ENCODE measurements at regions not wholly inside any gene's neighbourhood (a gene's known extent, or its start where the extent isn't known, plus 50 kb on each side); places are given as distances from the start of the nearest gene placed in this dataset.

DNA sequence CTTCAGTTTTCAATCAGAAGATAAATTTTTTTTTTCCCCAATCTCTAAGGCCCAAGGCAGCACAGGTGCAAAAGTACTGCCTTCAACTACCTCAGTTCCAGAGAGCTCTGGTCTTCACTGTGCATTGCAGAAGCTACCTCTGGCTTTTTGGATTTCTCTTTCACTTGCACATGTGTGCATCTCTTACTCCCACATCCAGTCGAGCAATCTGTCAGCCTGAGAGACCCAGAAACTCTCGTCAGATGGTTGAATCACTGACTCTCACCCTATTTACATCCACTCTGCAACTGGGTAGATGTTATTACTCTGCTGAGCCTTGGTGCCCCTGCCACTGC is 813.8 kb downstream of the NR2F2 start:
- no peak for ATAC-seq
- no peak for DNase-seq (ENCODE audit: low spot score)
- Histone ChIP-seq H3K4me3 (replicated peaks in 1 of 3; ENCODE audit: insufficient read depth in 1 of 3, low read depth in 2 of 3, low read length in 3 of 3) (no peak overlapping the region), H3K27me3 (ENCODE audit: control insufficient read depth in 1 of 2, insufficient read depth in 2 of 2, low read length in 2 of 2) (no peaks in the 10 kb centered on the region), H3K79me2 (ENCODE audit: insufficient read depth, low read length) (no peaks in the 10 kb centered on the region), H3K9me3 (ENCODE audit: low read length) (peaks cover 71% of the 10 kb centered on the region), H3K4me2 (ENCODE audit: low read depth, low read length) (no peak overlapping the region), H3K27ac (ENCODE audit: extremely low read length, insufficient read depth, low read length) (no peak overlapping the region), H3K9ac (ENCODE audit: insufficient read depth, low read depth, low read length) (no peak overlapping the region), H3K4me1 (ENCODE audit: insufficient read depth, low read length) (no peaks in the 10 kb centered on the region), H4K20me1 (ENCODE audit: insufficient read depth, low read length) (no peaks in the 10 kb centered on the region), H2AFZ (ENCODE audit: low read length) (no peak overlapping the region), H3K36me3 (replicated peaks in 1 of 2; ENCODE audit: control insufficient read depth in 1 of 2, insufficient read depth in 2 of 2, low read length in 2 of 2) (no peaks in the 10 kb centered on the region)
- no TSS peak for BruUV-seq (replicated peaks)
- in situ Hi-C loops (cut with HindIII; ENCODE audit: extremely low pct_ligation_motif_present, low pct_unique_long_range_greater_than_20kb): no loop called here
- ChIA-PET CTCF (ENCODE audit: low intra/inter-chr PET ratio, low total read pairs) (no interaction called here), POLR2A (no interaction called here)
- TF ChIP-seq RCOR2 (CRISPR knock-in tag; IDR thresholded peaks at IDR 0.05): no peak
- no peak for TF ChIP-seq ZNF569 (CRISPR knock-in tag; IDR thresholded peaks at IDR 0.05; ENCODE audit: borderline replicate concordance)
- no peak for TF ChIP-seq ZNF616 (CRISPR knock-in tag; IDR thresholded peaks at IDR 0.05; ENCODE audit: low read depth)
- TF ChIP-seq, protein P1, sequence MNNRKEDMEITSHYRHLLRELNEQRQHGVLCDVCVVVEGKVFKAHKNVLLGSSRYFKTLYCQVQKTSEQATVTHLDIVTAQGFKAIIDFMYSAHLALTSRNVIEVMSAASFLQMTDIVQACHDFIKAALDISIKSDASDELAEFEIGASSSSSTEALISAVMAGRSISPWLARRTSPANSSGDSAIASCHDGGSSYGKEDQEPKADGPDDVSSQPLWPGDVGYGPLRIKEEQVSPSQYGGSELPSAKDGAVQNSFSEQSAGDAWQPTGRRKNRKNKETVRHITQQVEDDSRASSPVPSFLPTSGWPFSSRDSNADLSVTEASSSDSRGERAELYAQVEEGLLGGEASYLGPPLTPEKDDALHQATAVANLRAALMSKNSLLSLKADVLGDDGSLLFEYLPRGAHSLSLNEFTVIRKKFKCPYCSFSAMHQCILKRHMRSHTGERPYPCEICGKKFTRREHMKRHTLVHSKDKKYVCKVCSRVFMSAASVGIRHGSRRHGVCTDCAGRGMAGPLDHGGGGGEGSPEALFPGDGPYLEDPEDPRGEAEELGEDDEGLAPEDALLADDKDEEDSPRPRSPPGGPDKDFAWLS (CRISPR knock-in tag; IDR thresholded peaks at IDR 0.05; ENCODE audit: borderline replicate concordance): no peak
- TF ChIP-seq POGZ (CRISPR knock-in tag; IDR thresholded peaks at IDR 0.05): no peak
- TF ChIP-seq, protein P2, sequence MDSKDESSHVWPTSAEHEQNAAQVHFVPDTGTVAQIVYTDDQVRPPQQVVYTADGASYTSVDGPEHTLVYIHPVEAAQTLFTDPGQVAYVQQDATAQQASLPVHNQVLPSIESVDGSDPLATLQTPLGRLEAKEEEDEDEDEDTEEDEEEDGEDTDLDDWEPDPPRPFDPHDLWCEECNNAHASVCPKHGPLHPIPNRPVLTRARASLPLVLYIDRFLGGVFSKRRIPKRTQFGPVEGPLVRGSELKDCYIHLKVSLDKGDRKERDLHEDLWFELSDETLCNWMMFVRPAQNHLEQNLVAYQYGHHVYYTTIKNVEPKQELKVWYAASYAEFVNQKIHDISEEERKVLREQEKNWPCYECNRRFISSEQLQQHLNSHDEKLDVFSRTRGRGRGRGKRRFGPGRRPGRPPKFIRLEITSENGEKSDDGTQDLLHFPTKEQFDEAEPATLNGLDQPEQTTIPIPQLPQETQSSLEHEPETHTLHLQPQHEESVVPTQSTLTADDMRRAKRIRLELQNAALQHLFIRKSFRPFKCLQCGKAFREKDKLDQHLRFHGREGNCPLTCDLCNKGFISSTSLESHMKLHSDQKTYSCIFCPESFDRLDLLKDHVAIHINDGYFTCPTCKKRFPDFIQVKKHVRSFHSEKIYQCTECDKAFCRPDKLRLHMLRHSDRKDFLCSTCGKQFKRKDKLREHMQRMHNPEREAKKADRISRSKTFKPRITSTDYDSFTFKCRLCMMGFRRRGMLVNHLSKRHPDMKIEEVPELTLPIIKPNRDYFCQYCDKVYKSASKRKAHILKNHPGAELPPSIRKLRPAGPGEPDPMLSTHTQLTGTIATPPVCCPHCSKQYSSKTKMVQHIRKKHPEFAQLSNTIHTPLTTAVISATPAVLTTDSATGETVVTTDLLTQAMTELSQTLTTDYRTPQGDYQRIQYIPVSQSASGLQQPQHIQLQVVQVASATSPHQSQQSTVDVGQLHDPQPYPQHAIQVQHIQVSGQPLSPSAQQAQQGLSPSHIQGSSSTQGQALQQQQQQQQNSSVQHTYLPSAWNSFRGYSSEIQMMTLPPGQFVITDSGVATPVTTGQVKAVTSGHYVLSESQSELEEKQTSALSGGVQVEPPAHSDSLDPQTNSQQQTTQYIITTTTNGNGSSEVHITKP (CRISPR knock-in tag; IDR thresholded peaks at IDR 0.05; ENCODE audit: low read depth): no peak
- no peak for FAIRE-seq
- intact Hi-C loops (cut with micrococcal nuclease; ENCODE audit: unreplicated experiment): no loop called here
- 5% methylated on average over 2 of the region's 2 CpGs for WGBS (ENCODE audit: low lambda C conversion rate)

All from HepG2 (cell line).